ENCODE measurements at regions not wholly inside any gene's neighbourhood (a gene's known extent, or its start where the extent isn't known, plus 50 kb on each side); places are given as distances from the start of the nearest gene placed in this dataset.

DNA sequence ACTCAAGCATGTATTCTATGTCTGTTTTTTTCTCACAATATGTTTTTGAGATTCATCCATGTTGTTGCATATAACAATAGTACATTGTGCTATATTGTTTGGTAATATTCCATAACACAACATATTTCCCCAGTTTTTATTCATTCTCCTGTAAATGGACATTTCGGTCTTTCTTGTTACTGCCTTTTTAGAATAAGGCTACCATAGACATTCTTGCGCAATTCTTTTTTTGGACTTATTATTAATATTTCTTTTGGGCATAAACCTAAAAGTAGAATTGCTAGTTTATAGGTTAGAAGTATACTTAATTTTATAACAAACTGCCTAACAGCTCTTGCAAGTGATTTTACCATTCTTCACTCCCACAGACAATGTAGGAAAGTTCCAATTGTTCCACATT lies 573.0 kb downstream of the ADGRL2 start:
- TF ChIP-seq POLR2AphosphoS5 (IDR thresholded peaks at IDR 0.05): no peak
- TF ChIP-seq, protein P1, sequence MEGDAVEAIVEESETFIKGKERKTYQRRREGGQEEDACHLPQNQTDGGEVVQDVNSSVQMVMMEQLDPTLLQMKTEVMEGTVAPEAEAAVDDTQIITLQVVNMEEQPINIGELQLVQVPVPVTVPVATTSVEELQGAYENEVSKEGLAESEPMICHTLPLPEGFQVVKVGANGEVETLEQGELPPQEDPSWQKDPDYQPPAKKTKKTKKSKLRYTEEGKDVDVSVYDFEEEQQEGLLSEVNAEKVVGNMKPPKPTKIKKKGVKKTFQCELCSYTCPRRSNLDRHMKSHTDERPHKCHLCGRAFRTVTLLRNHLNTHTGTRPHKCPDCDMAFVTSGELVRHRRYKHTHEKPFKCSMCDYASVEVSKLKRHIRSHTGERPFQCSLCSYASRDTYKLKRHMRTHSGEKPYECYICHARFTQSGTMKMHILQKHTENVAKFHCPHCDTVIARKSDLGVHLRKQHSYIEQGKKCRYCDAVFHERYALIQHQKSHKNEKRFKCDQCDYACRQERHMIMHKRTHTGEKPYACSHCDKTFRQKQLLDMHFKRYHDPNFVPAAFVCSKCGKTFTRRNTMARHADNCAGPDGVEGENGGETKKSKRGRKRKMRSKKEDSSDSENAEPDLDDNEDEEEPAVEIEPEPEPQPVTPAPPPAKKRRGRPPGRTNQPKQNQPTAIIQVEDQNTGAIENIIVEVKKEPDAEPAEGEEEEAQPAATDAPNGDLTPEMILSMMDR (IDR thresholded peaks at IDR 0.05): no peak
